Breast epithelium (tissue), 3 donors: ENCODE measurements at regions not wholly inside any gene's neighbourhood (a gene's known extent, or its start where the extent isn't known, plus 50 kb on each side); places are given as distances from the start of the nearest gene placed in this dataset.

Experiments used
- CTCF ChIP-seq, 3 donors: fragments of 450-650 bp; IDR thresholded peaks; one replicate each; pipeline ENCODE4 v1.5.1; 2016 to 2017; ENCODE audit warnings: antibody characterized with exemption in 3 of 3, mild to moderate bottlenecking in 3 of 3, moderate library complexity in 3 of 3
- POLR2AphosphoS5 ChIP-seq, 3 donors: sonication (generic); formaldehyde crosslinking; IDR thresholded peaks; one replicate each; pipeline ENCODE4 v1.6.1; 2017; ENCODE audit warnings: antibody characterized with exemption in 3 of 3

DNA sequence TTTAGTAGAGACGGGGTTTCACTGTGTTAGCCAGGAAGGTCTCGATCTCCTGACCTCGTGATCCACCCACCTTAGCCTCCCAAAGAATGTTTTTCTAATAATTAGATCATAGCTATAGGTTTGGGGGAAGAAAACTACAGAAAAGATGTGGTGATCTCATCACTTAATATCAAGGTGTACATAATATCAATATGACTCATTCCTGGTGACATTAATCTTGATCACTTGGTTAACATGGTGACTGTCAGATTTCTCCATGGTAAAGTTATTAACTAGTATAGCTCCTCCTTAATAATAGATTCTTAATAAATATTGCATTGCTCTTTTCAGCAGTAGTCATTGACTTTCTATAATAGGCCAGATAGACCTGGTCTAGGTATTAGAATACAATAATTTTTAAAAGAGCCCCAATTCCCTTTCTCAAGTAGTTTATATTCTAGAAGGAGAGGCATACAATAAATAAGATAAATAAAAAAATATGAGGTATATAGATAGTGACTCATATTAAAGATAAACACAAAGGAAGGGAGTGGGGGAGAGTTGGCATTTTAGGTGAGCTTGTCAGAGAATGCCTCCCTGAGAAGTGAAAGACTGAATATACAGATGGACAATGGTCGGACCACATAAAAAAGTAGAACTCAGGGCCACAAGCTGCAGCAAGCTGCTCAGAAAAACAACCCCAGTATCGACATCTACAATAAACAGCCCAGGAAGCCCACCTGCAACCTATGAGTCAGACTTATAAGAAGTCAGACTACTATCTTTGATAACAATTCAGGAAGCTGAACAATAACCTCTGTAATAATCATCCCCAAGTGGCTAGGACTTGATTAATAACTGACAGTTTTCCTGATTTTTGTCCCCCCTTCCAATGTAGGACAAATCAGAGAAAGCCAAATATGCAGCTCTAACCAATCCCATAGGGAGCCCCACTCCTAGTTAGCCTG lies 210.8 kb downstream of the RFC3 start:
- TF ChIP-seq CTCF (IDR thresholded peaks at IDR 0.05), result no peak
- no peak for TF ChIP-seq POLR2AphosphoS5 (IDR thresholded peaks at IDR 0.05)
